ENCODE measurements at regions not wholly inside any gene's neighbourhood (a gene's known extent, or its start where the extent isn't known, plus 50 kb on each side); places are given as distances from the start of the nearest gene placed in this dataset.

DNA sequence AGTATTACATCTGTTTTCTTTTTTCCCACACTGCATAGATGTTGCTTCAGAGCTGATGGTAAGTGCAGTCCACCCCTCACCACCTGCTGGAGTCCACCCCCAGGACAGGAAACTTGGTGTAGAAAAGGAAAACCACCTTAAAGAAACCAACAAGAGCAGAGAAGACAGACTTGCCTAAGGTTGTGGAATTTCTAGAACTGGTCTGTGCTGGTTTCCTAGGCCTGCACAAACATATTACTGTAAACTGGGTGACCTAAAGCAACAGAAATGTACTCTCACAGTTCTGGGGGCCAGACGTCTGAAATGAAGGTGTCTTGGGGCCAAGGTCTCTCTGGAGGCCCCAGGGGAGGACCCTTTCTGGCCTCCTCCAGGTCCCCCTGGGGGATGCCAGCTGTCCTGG lies 293.4 kb upstream of the IRX1 start:
- Histone ChIP-seq H3K4me3 (ENCODE audit: low read depth in 1 of 2, low read length in 2 of 2) (no peak overlapping the region), H3K4me1 (ENCODE audit: control insufficient read depth in 1 of 2, insufficient read depth in 2 of 2, low read length in 2 of 2) (no peaks in the 10 kb centered on the region)

GRCh38 chr5:3301306-3301705 lies 294.3 kb upstream of the IRX1 start:
- Histone ChIP-seq H3K4me1 (ENCODE audit: control insufficient read depth in 1 of 2, insufficient read depth in 2 of 2, low read length in 2 of 2) (no peaks in the 10 kb centered on the region), H3K27me3 (ENCODE audit: control insufficient read depth in 1 of 2, insufficient read depth in 2 of 2, low read length in 2 of 2) (no peaks in the 10 kb centered on the region), H3K4me3 (ENCODE audit: low read depth in 1 of 2, low read length in 2 of 2) (no peak overlapping the region), H3K9me3 (ENCODE audit: control insufficient read depth in 1 of 2, low read length in 2 of 2) (no peaks in the 10 kb centered on the region), H3K36me3 (ENCODE audit: control insufficient read depth in 1 of 2, insufficient read depth in 2 of 2, low read length in 2 of 2) (no peaks in the 10 kb centered on the region), H3K9ac (ENCODE audit: low read depth in 1 of 2, low read length in 2 of 2) (no peak overlapping the region), H3K27ac (ENCODE audit: low read depth, low read length) (no peak overlapping the region)

More for the DNA sequence above, 293.4 kb upstream of the IRX1 start:
- Histone ChIP-seq H3K27me3 (ENCODE audit: control insufficient read depth in 1 of 2, insufficient read depth in 2 of 2, low read length in 2 of 2) (no peaks in the 10 kb centered on the region), H3K36me3 (ENCODE audit: control insufficient read depth in 1 of 2, insufficient read depth in 2 of 2, low read length in 2 of 2) (no peaks in the 10 kb centered on the region), H3K9me3 (ENCODE audit: control insufficient read depth in 1 of 2, low read length in 2 of 2) (no peaks in the 10 kb centered on the region), H3K9ac (ENCODE audit: low read depth in 1 of 2, low read length in 2 of 2) (no peak overlapping the region), H3K27ac (ENCODE audit: low read depth, low read length) (no peak overlapping the region)

DNA sequence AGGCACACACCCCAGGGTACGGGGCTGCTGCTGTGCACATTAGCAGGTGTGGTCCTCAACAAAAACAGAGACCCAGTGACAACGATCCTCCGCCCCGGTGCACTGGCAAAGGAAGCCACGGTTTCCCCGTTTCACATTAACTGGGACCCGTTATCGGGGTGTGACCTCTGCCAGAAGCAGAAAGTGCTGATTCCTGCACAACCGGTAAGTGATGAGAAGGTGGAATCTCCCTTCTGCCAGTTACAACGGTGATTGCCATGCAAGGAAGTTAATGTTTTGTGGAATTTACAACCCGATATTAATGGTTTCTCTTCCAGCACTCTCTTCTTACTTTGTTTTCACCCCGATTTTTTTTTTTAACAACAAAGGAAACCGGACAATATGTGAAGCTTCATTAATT lies 294.9 kb upstream of the IRX1 start:
- no peaks in the 10 kb centered on the region for H3K9me3 ChIP-seq (ENCODE audit: control insufficient read depth in 1 of 2, low read length in 2 of 2)
- H3K27ac ChIP-seq (ENCODE audit: low read depth, low read length): no peak overlapping the region
- H3K4me3 ChIP-seq (ENCODE audit: low read depth in 1 of 2, low read length in 2 of 2): no peak overlapping the region
- H3K27me3 ChIP-seq (ENCODE audit: control insufficient read depth in 1 of 2, insufficient read depth in 2 of 2, low read length in 2 of 2): no peaks in the 10 kb centered on the region
- H3K4me1 ChIP-seq (ENCODE audit: control insufficient read depth in 1 of 2, insufficient read depth in 2 of 2, low read length in 2 of 2): no peaks in the 10 kb centered on the region
- no peak overlapping the region for H3K9ac ChIP-seq (ENCODE audit: low read depth in 1 of 2, low read length in 2 of 2)
- no peaks in the 10 kb centered on the region for H3K36me3 ChIP-seq (ENCODE audit: control insufficient read depth in 1 of 2, insufficient read depth in 2 of 2, low read length in 2 of 2)

DNA sequence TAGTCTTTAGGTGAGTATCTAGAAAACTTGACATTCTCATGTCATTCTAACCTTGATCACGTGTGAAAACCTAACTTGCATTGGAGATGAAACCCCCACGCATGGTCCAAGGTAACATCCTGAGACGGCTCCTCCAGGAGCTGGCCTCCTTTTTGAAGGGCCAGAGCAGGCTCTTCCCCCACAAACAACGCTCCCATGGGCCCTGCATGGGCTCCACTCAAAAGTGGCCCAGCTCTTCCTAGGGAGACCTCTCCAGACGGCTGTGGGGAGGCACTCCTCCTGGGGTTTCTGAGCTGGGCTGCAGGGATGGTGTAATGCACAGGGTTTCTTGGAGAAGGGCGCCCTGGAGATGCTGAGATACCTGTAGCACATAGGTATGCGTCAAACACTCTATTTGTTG lies 296.2 kb upstream of the IRX1 start:
- Histone ChIP-seq H3K9me3 (ENCODE audit: control insufficient read depth in 1 of 2, low read length in 2 of 2) (no peaks in the 10 kb centered on the region), H3K4me1 (ENCODE audit: control insufficient read depth in 1 of 2, insufficient read depth in 2 of 2, low read length in 2 of 2) (no peaks in the 10 kb centered on the region), H3K4me3 (ENCODE audit: low read depth in 1 of 2, low read length in 2 of 2) (no peak overlapping the region), H3K27me3 (ENCODE audit: control insufficient read depth in 1 of 2, insufficient read depth in 2 of 2, low read length in 2 of 2) (no peaks in the 10 kb centered on the region), H3K36me3 (ENCODE audit: control insufficient read depth in 1 of 2, insufficient read depth in 2 of 2, low read length in 2 of 2) (no peaks in the 10 kb centered on the region), H3K27ac (ENCODE audit: low read depth, low read length) (no peak overlapping the region), H3K9ac (ENCODE audit: low read depth in 1 of 2, low read length in 2 of 2) (no peak overlapping the region)

GRCh38 chr5:3297853-3298252 lies 297.8 kb upstream of the IRX1 start:
- no peak overlapping the region for H3K4me3 ChIP-seq (ENCODE audit: low read depth in 1 of 2, low read length in 2 of 2)
- no peak overlapping the region for H3K27ac ChIP-seq (ENCODE audit: low read depth, low read length)
- no peak overlapping the region for H3K9ac ChIP-seq (ENCODE audit: low read depth in 1 of 2, low read length in 2 of 2)
- no peaks in the 10 kb centered on the region for H3K9me3 ChIP-seq (ENCODE audit: control insufficient read depth in 1 of 2, low read length in 2 of 2)
- H3K36me3 ChIP-seq (ENCODE audit: control insufficient read depth in 1 of 2, insufficient read depth in 2 of 2, low read length in 2 of 2): no peaks in the 10 kb centered on the region
- H3K4me1 ChIP-seq (ENCODE audit: control insufficient read depth in 1 of 2, insufficient read depth in 2 of 2, low read length in 2 of 2): no peaks in the 10 kb centered on the region
- no peaks in the 10 kb centered on the region for H3K27me3 ChIP-seq (ENCODE audit: control insufficient read depth in 1 of 2, insufficient read depth in 2 of 2, low read length in 2 of 2)

DNA sequence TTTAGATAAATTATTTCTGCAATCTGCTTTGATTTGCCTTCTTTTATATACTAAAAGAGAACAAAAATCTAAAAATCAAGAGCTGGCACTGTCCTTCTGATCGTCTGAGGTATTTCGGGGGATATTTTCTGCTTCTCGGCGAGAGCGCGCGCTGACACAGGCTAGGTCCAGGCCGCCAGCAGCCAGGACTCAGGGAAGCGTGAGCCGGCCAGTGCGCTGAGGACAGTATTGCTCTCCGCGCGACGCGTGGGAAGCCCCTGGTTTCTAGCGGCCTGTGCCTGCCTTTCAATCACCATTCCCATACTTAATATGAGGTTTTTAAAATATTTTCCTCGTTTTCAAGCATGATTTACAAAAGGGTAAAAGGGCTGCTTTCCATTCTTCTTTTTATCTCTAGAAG lies 307.3 kb upstream of the IRX1 start:
- Histone ChIP-seq H3K27ac (ENCODE audit: low read depth, low read length) (no peak overlapping the region), H3K27me3 (ENCODE audit: control insufficient read depth in 1 of 2, insufficient read depth in 2 of 2, low read length in 2 of 2) (no peaks in the 10 kb centered on the region), H3K36me3 (ENCODE audit: control insufficient read depth in 1 of 2, insufficient read depth in 2 of 2, low read length in 2 of 2) (no peaks in the 10 kb centered on the region), H3K4me3 (ENCODE audit: low read depth in 1 of 2, low read length in 2 of 2) (no peak overlapping the region), H3K9me3 (ENCODE audit: control insufficient read depth in 1 of 2, low read length in 2 of 2) (peaks cover 0 to 5% of the 10 kb centered on the region in 2 donors), H3K9ac (ENCODE audit: low read depth in 1 of 2, low read length in 2 of 2) (no peak overlapping the region), H3K4me1 (ENCODE audit: control insufficient read depth in 1 of 2, insufficient read depth in 2 of 2, low read length in 2 of 2) (no peaks in the 10 kb centered on the region)

- Histone ChIP-seq H3K27ac (ENCODE audit: low read depth, low read length) (no peak overlapping the region), H3K4me3 (ENCODE audit: low read depth in 1 of 2, low read length in 2 of 2) (no peak overlapping the region), H3K4me1 (ENCODE audit: control insufficient read depth in 1 of 2, insufficient read depth in 2 of 2, low read length in 2 of 2) (no peaks in the 10 kb centered on the region)
Observed at GRCh38 chr5:3287516-3287915, 308.1 kb upstream of the IRX1 start.

DNA sequence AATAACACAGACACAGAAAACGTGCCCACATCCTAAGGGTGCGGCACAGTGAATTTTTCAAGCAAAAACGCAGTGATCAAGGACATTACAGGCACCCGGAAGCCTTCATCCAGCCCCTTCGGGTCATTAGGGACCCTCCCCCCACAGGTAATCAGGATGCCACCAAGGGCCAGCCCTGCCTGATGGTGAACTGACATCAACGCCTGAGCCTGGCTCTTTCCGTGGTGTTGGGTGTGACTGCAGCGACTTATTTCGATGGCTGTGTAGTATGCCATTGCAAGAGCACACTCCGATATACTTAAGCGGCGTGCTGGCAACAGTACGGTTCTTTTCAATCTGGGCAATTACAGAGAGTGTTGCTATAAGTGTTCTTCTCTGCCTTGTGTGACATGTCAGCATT lies 310.0 kb upstream of the IRX1 start:
- H3K9me3 ChIP-seq (ENCODE audit: control insufficient read depth in 1 of 2, low read length in 2 of 2): peaks cover 3 to 26% of the 10 kb centered on the region in 2 donors
- H3K4me1 ChIP-seq (ENCODE audit: control insufficient read depth in 1 of 2, insufficient read depth in 2 of 2, low read length in 2 of 2): no peaks in the 10 kb centered on the region
- no peak overlapping the region for H3K4me3 ChIP-seq (ENCODE audit: low read depth in 1 of 2, low read length in 2 of 2)

More at GRCh38 chr5:3287516-3287915, 308.1 kb upstream of the IRX1 start:
- Histone ChIP-seq H3K9ac (ENCODE audit: low read depth in 1 of 2, low read length in 2 of 2) (no peak overlapping the region), H3K36me3 (ENCODE audit: control insufficient read depth in 1 of 2, insufficient read depth in 2 of 2, low read length in 2 of 2) (no peaks in the 10 kb centered on the region), H3K27me3 (ENCODE audit: control insufficient read depth in 1 of 2, insufficient read depth in 2 of 2, low read length in 2 of 2) (no peaks in the 10 kb centered on the region), H3K9me3 (ENCODE audit: control insufficient read depth in 1 of 2, low read length in 2 of 2) (peaks cover 3 to 9% of the 10 kb centered on the region in 2 donors)

GRCh38 chr5:3284506-3284905 lies 311.1 kb upstream of the IRX1 start:
- Histone ChIP-seq H3K4me1 (ENCODE audit: control insufficient read depth in 1 of 2, insufficient read depth in 2 of 2, low read length in 2 of 2) (no peaks in the 10 kb centered on the region), H3K27ac (ENCODE audit: low read depth, low read length) (no peak overlapping the region), H3K9ac (ENCODE audit: low read depth in 1 of 2, low read length in 2 of 2) (no peak overlapping the region), H3K36me3 (ENCODE audit: control insufficient read depth in 1 of 2, insufficient read depth in 2 of 2, low read length in 2 of 2) (no peaks in the 10 kb centered on the region), H3K27me3 (ENCODE audit: control insufficient read depth in 1 of 2, insufficient read depth in 2 of 2, low read length in 2 of 2) (no peaks in the 10 kb centered on the region), H3K9me3 (ENCODE audit: control insufficient read depth in 1 of 2, low read length in 2 of 2) (peaks cover 3 to 27% of the 10 kb centered on the region in 2 donors), H3K4me3 (ENCODE audit: low read depth in 1 of 2, low read length in 2 of 2) (no peak overlapping the region)

More for the DNA sequence above, 310.0 kb upstream of the IRX1 start:
- H3K27me3 ChIP-seq (ENCODE audit: control insufficient read depth in 1 of 2, insufficient read depth in 2 of 2, low read length in 2 of 2): no peaks in the 10 kb centered on the region
- no peaks in the 10 kb centered on the region for H3K36me3 ChIP-seq (ENCODE audit: control insufficient read depth in 1 of 2, insufficient read depth in 2 of 2, low read length in 2 of 2)
- H3K9ac ChIP-seq (ENCODE audit: low read depth in 1 of 2, low read length in 2 of 2): no peak overlapping the region
- H3K27ac ChIP-seq (ENCODE audit: low read depth, low read length): no peak overlapping the region

DNA sequence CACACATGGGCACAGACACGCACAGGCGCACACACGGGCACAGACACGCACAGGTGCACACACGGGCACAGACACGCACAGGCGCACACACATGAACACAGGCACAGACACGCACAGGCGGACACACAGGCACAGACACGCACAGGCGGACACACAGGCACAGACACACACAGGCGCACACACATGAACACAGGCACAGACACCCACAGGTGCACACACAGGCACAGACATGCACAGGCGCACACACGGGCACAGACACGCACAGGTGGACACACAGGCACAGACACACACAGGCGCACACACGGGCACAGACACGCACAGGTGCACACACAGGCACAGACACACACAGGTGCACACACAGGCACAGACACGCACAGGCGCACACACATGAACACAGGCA lies 312.8 kb upstream of the IRX1 start:
- Histone ChIP-seq H3K27ac (ENCODE audit: low read depth, low read length) (no peak overlapping the region), H3K9me3 (ENCODE audit: control insufficient read depth in 1 of 2, low read length in 2 of 2) (peaks cover 3 to 27% of the 10 kb centered on the region in 2 donors)

GRCh38 chr5:3281366-3281765 lies 314.3 kb upstream of the IRX1 start:
- Histone ChIP-seq H3K4me3 (ENCODE audit: low read depth in 1 of 2, low read length in 2 of 2) (no peak overlapping the region), H3K27ac (ENCODE audit: low read depth, low read length) (no peak overlapping the region), H3K4me1 (ENCODE audit: control insufficient read depth in 1 of 2, insufficient read depth in 2 of 2, low read length in 2 of 2) (no peaks in the 10 kb centered on the region), H3K36me3 (ENCODE audit: control insufficient read depth in 1 of 2, insufficient read depth in 2 of 2, low read length in 2 of 2) (no peaks in the 10 kb centered on the region), H3K9ac (ENCODE audit: low read depth in 1 of 2, low read length in 2 of 2) (no peak overlapping the region), H3K9me3 (ENCODE audit: control insufficient read depth in 1 of 2, low read length in 2 of 2) (peaks cover 3 to 27% of the 10 kb centered on the region in 2 donors), H3K27me3 (ENCODE audit: control insufficient read depth in 1 of 2, insufficient read depth in 2 of 2, low read length in 2 of 2) (no peaks in the 10 kb centered on the region)

More for the DNA sequence above, 312.8 kb upstream of the IRX1 start:
- no peaks in the 10 kb centered on the region for H3K4me1 ChIP-seq (ENCODE audit: control insufficient read depth in 1 of 2, insufficient read depth in 2 of 2, low read length in 2 of 2)
- no peak overlapping the region for H3K9ac ChIP-seq (ENCODE audit: low read depth in 1 of 2, low read length in 2 of 2)
- H3K36me3 ChIP-seq (ENCODE audit: control insufficient read depth in 1 of 2, insufficient read depth in 2 of 2, low read length in 2 of 2): no peaks in the 10 kb centered on the region
- H3K4me3 ChIP-seq (ENCODE audit: low read depth in 1 of 2, low read length in 2 of 2): no peak overlapping the region
- H3K27me3 ChIP-seq (ENCODE audit: control insufficient read depth in 1 of 2, insufficient read depth in 2 of 2, low read length in 2 of 2): no peaks in the 10 kb centered on the region
